ENCODE measurements at regions not wholly inside any gene's neighbourhood (a gene's known extent, or its start where the extent isn't known, plus 50 kb on each side); places are given as distances from the start of the nearest gene placed in this dataset.

DNA sequence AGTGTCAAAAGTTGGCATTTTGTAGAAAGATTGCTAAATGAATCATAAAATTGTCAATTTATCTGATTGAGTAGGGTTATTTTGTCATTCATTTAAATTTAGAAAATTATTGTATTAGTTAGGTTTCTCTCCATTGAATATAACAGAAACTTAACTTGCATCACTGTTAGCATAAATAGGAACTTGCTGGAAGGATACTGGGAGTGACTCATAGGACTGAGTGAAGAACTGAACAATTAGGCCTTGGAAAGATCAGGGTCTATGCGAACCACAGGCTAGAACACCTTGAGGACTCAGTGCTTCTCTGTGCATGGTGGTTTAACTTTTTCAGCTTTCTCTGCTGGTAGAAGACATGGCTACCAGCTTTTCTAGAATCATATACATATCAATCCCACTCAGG lies 67.7 kb upstream of the IFNGR1 start:
- TF ChIP-seq CTCF (IDR thresholded peaks at IDR 0.05; ENCODE audit: borderline replicate concordance, extremely low read depth, low read length, poor library complexity, severe bottlenecking) (no peak), EZH2 (IDR thresholded peaks at IDR 0.05; ENCODE audit: borderline replicate concordance, low read depth, low read length, severe bottlenecking) (no peak)

Data from DND-41 (cell line).